Keratinocyte (primary cell): ENCODE measurements at regions not wholly inside any gene's neighbourhood (a gene's known extent, or its start where the extent isn't known, plus 50 kb on each side); places are given as distances from the start of the nearest gene placed in this dataset.

ENCODE experiments used
- DNase-seq: peaks from one replicate; pipeline ENCODE4 v3.0.0-alpha.2; 2011; ENCODE audit warnings: low read depth, missing footprints, low spot score
- FAIRE-seq: peaks from 2 replicates; lab custom pipeline; 2011; peaks lifted over from hg19 to GRCh38; lab: Jason Lieb, UNC
- H2AFZ ChIP-seq: 2 replicates; pipeline ENCODE4 v1.6.0; 2012; ENCODE audit warnings: low read length, control low read depth, inconsistent platforms; ENCODE audit not compliant: control insufficient read depth
- H3K27ac ChIP-seq: 2 replicates; pipeline ENCODE4 v1.5.1; 2011; ENCODE audit warnings: low read length; ENCODE audit not compliant: control insufficient read depth, insufficient read depth
- H3K27me3 ChIP-seq: 3 replicates; pipeline ENCODE4 v1.6.0; 2011; ENCODE audit warnings: low read length; ENCODE audit not compliant: control insufficient read depth, insufficient read depth; ENCODE audit errors: extremely low read depth
- H3K36me3 ChIP-seq, 2 experiments: 2 replicates in 1 of 2; 3 replicates in 1 of 2; pipeline ENCODE4 v1.5.1; 2011; ENCODE audit warnings: low read length in 2 of 2, mild to moderate bottlenecking in 1 of 2; ENCODE audit not compliant: control insufficient read depth in 2 of 2, insufficient read depth in 2 of 2; ENCODE audit errors: extremely low read depth in 1 of 2
- H3K4me1 ChIP-seq: 3 replicates; pipeline ENCODE4 v1.5.1; 2011; ENCODE audit warnings: low read length; ENCODE audit not compliant: control insufficient read depth, insufficient read depth; ENCODE audit errors: extremely low read depth
- H3K4me2 ChIP-seq: 3 replicates; pipeline ENCODE4 v1.6.0; 2011; ENCODE audit warnings: low read depth, low read length; ENCODE audit not compliant: control insufficient read depth, insufficient read depth; ENCODE audit errors: extremely low read depth
- H3K4me3 ChIP-seq, 3 experiments: fragments of 200-600 bp in 1 of 3; sonication (generic) in 1 of 3; 2 replicates in 2 of 3; 3 replicates in 1 of 3; pipeline ENCODE4 v1.5.1; 2011 to 2016; ENCODE audit warnings: low read length in 3 of 3, mild to moderate bottlenecking in 3 of 3, control low read depth in 2 of 3, inconsistent platforms in 1 of 3, low read depth in 1 of 3, mixed read lengths in 1 of 3, mixed run types in 1 of 3, moderate library complexity in 1 of 3; ENCODE audit not compliant: control insufficient read depth in 2 of 3, insufficient read depth in 2 of 3; ENCODE audit errors: extremely low read depth in 1 of 3
- H3K79me2 ChIP-seq: 2 replicates; pipeline ENCODE4 v1.6.0; 2012; ENCODE audit warnings: low read length; ENCODE audit not compliant: control insufficient read depth, insufficient read depth
- H3K9ac ChIP-seq: 3 replicates; pipeline ENCODE4 v1.6.0; 2011; ENCODE audit warnings: low read length; ENCODE audit not compliant: control insufficient read depth, insufficient read depth; ENCODE audit errors: extremely low read depth
- H3K9me1 ChIP-seq: 3 replicates; pipeline ENCODE4 v1.6.0; 2011; ENCODE audit warnings: low read length; ENCODE audit not compliant: control insufficient read depth, insufficient read depth; ENCODE audit errors: extremely low read depth
- H3K9me3 ChIP-seq: 2 replicates; pipeline ENCODE4 v1.5.1; 2012; ENCODE audit warnings: low read depth, low read length; ENCODE audit not compliant: control insufficient read depth
- H4K20me1 ChIP-seq: 3 replicates; pipeline ENCODE4 v1.6.0; 2011; ENCODE audit warnings: low read length; ENCODE audit not compliant: control insufficient read depth, insufficient read depth; ENCODE audit errors: extremely low read depth
- CTCF ChIP-seq, 3 experiments: IDR thresholded peaks in 1 of 3; conservative IDR thresholded peaks in 1 of 3; optimal IDR thresholded peaks in 1 of 3; 2 replicates in 2 of 3; 3 replicates in 1 of 3; pipeline versions ENCODE3 to v1.5.1; 2011; ENCODE audit warnings: low read length in 3 of 3, mild to moderate bottlenecking in 3 of 3, moderate library complexity in 2 of 3, control low read depth in 1 of 3, inconsistent platforms in 1 of 3; ENCODE audit not compliant: insufficient read depth in 2 of 3; ENCODE audit errors: extremely low read depth in 1 of 3
- EZH2 ChIP-seq: IDR thresholded peaks from one replicate; pipeline ENCODE4 v1.6.1; 2012; ENCODE audit warnings: inconsistent platforms, mild to moderate bottlenecking, low read length, moderate library complexity
- dilution Hi-C: fragments of 300-500 bp; cut with MboI; formaldehyde crosslinking; loops from one replicate; pipeline ENCODE4 v1.7.0; 2020; ENCODE audit warnings: low sequenced_read_pairs; ENCODE audit not compliant: extremely low pct_ligation_motif_present

- no peak for TF ChIP-seq EZH2
- no peak for TF ChIP-seq CTCF (optimal IDR thresholded peaks at IDR 0.05 in 1 of 3, IDR thresholded peaks at IDR 0.05 in 1 of 3, conservative IDR thresholded peaks at IDR 0.05 in 1 of 3; ENCODE audit: extremely low read depth in 1 of 3, insufficient read depth in 2 of 3, low read length in 3 of 3)
- H3K9me3 ChIP-seq = no peaks in the 10 kb centered on the region
- no peaks in the 10 kb centered on the region for H3K79me2 ChIP-seq
- dilution Hi-C loops = no loop called here
- H3K4me3 ChIP-seq = no peak overlapping the region
- H3K9ac ChIP-seq = no peak overlapping the region
- no peaks in the 10 kb centered on the region for H3K36me3 ChIP-seq
- H2AFZ ChIP-seq = no peak overlapping the region
- no peaks in the 10 kb centered on the region for H3K27me3 ChIP-seq
- no peaks in the 10 kb centered on the region for H4K20me1 ChIP-seq
- no peaks in the 10 kb centered on the region for H3K9me1 ChIP-seq
- FAIRE-seq = no peak
- H3K4me2 ChIP-seq = no peak overlapping the region
- no peak for DNase-seq
- H3K27ac ChIP-seq = no peak overlapping the region
- H3K4me1 ChIP-seq = no peaks in the 10 kb centered on the region
Observed at GRCh38 chr2:176658708-176659107, 389.5 kb downstream of the MTX2 start.

- Histone ChIP-seq H3K4me1 (no peaks in the 10 kb centered on the region), H3K79me2 (no peaks in the 10 kb centered on the region), H4K20me1 (no peaks in the 10 kb centered on the region), H3K4me2 (no peak overlapping the region), H3K9ac (no peak overlapping the region), H3K27ac (no peak overlapping the region), H3K27me3 (no peaks in the 10 kb centered on the region), H2AFZ (no peak overlapping the region), H3K9me3 (no peaks in the 10 kb centered on the region), H3K4me3 (no peak overlapping the region), H3K36me3 (no peaks in the 10 kb centered on the region), H3K9me1 (no peaks in the 10 kb centered on the region)
- TF ChIP-seq EZH2 = no peak
- TF ChIP-seq CTCF (optimal IDR thresholded peaks at IDR 0.05 in 1 of 3, IDR thresholded peaks at IDR 0.05 in 1 of 3, conservative IDR thresholded peaks at IDR 0.05 in 1 of 3; ENCODE audit: extremely low read depth in 1 of 3, insufficient read depth in 2 of 3, low read length in 3 of 3) = no peak
- DNase-seq (no peak), FAIRE-seq (no peak)
- dilution Hi-C loops = no loop called here
Observed at GRCh38 chr2:176662753-176663152, 393.5 kb downstream of the MTX2 start.
